Activated CD4-positive, alpha-beta T cell treated with anti-CD3 and anti-CD28 coated beads, Interleukin-2, Interleukin-6, amounts not matched to agents 100 ng/mL and 50 ng/mL, durations not matched to agents 16 hours and 8 hours (primary cell): ENCODE measurements at regions not wholly inside any gene's neighbourhood (a gene's known extent, or its start where the extent isn't known, plus 50 kb on each side); places are given as distances from the start of the nearest gene placed in this dataset.

Experiments used
- DNase-seq: peaks from one replicate; pipeline ENCODE4 v3.0.0-alpha.2; 2020

- DNase-seq: no peak
Observed at GRCh38 chr4:123856689-123857545, 460.3 kb downstream of the SPRY1 start.

GRCh38 chr4:123858465-123858864, 461.9 kb downstream of the SPRY1 start:
- DNase-seq: no peak

- no peak for DNase-seq
Observed at GRCh38 chr4:123862812-123863211, 466.2 kb downstream of the SPRY1 start.

GRCh38 chr4:123866796-123867195, 470.2 kb downstream of the SPRY1 start:
- DNase-seq: no peak

GRCh38 chr4:123867910-123868587, 471.5 kb downstream of the SPRY1 start:
- no peak for DNase-seq

GRCh38 chr4:123869286-123870215, 473.0 kb downstream of the SPRY1 start:
- no peak for DNase-seq

- DNase-seq: no peak
Observed at GRCh38 chr4:123870216-123870876, 473.8 kb downstream of the SPRY1 start.

GRCh38 chr4:123871341-123871740, 474.7 kb downstream of the SPRY1 start:
- DNase-seq: no peak

GRCh38 chr4:123874063-123874462, 477.5 kb downstream of the SPRY1 start:
- DNase-seq: no peak

GRCh38 chr4:123876143-123876542, 479.5 kb downstream of the SPRY1 start:
- no peak for DNase-seq

- DNase-seq: no peak
Observed at GRCh38 chr4:123876671-123877101, 480.1 kb downstream of the SPRY1 start.

- no peak for DNase-seq
Observed at GRCh38 chr4:123877551-123877950, 481.0 kb downstream of the SPRY1 start.

- DNase-seq: no peak
Observed at GRCh38 chr4:123878976-123879375, 482.4 kb downstream of the SPRY1 start.

GRCh38 chr4:123880631-123881030, 484.0 kb downstream of the SPRY1 start:
- DNase-seq: no peak

GRCh38 chr4:123884922-123885321, 488.3 kb downstream of the SPRY1 start:
- no peak for DNase-seq

- no peak for DNase-seq
Observed at GRCh38 chr4:123889507-123889906, 492.9 kb downstream of the SPRY1 start.

GRCh38 chr4:123890889-123891288, 494.3 kb downstream of the SPRY1 start:
- DNase-seq: no peak

GRCh38 chr4:123891881-123892280, 495.3 kb downstream of the SPRY1 start:
- no peak for DNase-seq

GRCh38 chr4:123892368-123892976, 495.9 kb downstream of the SPRY1 start:
- DNase-seq: no peak

GRCh38 chr4:123893011-123893981, 496.7 kb downstream of the SPRY1 start:
- DNase-seq: no peak
